BE2C (cell line): ENCODE measurements at regions not wholly inside any gene's neighbourhood (a gene's known extent, or its start where the extent isn't known, plus 50 kb on each side); places are given as distances from the start of the nearest gene placed in this dataset.

Source experiments
- DNase-seq: peaks from one replicate; pipeline ENCODE4 v3.0.0-alpha.2; 2020
- H3K27me3 ChIP-seq: fragments of 250-450 bp; sonication (Bioruptor Pico); 2 replicates; pipeline ENCODE4 v1.5.1; 2020; ENCODE audit warnings: mild to moderate bottlenecking
- H3K36me3 ChIP-seq: fragments of 250-450 bp; sonication (Bioruptor Pico); 2 replicates; pipeline ENCODE4 v1.5.1; 2020; ENCODE audit warnings: mild to moderate bottlenecking
- H3K4me1 ChIP-seq: fragments of 250-450 bp; sonication (Bioruptor Pico); 2 replicates; pipeline ENCODE4 v1.5.1; 2020
- H3K4me3 ChIP-seq: 2 replicates; pipeline ENCODE4 v1.5.1; 2011; ENCODE audit warnings: low read depth, low read length
- H3K9me3 ChIP-seq: fragments of 250-450 bp; sonication (Bioruptor Pico); 2 replicates; pipeline ENCODE4 v1.5.1; 2020
- TF ChIP-seq, protein P1 (sequence below): IDR thresholded peaks from 2 replicates; pipeline ENCODE4 v1.5.1; 2012; ENCODE audit warnings: mild to moderate bottlenecking, low read depth, low read length

DNA sequence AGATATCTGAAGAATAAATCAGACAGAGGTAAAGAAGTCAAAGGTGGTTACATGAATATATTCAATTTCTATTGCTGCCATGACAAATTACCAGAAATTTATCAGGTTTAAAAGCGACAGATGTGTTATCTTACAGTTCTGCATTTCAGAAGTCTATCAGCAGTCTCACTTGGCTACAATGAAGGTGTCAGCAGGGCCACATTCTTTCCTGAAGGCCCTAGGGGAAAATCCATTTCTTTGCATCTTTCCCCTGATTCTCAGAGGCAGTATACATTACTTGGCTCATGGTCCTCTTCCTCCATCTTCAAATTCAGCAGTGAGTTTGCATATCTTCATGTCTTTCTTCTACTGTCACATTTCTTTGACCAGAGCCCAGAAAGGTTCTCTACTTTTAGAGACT lies 145.8 kb upstream of the GULP1 start:
- no peaks in the 10 kb centered on the region for H3K36me3 ChIP-seq
- H3K9me3 ChIP-seq: no peaks in the 10 kb centered on the region
- no peak overlapping the region for H3K4me3 ChIP-seq
- no peaks in the 10 kb centered on the region for H3K27me3 ChIP-seq
- no peaks in the 10 kb centered on the region for H3K4me1 ChIP-seq
- no peak for DNase-seq
- TF ChIP-seq, protein P1, sequence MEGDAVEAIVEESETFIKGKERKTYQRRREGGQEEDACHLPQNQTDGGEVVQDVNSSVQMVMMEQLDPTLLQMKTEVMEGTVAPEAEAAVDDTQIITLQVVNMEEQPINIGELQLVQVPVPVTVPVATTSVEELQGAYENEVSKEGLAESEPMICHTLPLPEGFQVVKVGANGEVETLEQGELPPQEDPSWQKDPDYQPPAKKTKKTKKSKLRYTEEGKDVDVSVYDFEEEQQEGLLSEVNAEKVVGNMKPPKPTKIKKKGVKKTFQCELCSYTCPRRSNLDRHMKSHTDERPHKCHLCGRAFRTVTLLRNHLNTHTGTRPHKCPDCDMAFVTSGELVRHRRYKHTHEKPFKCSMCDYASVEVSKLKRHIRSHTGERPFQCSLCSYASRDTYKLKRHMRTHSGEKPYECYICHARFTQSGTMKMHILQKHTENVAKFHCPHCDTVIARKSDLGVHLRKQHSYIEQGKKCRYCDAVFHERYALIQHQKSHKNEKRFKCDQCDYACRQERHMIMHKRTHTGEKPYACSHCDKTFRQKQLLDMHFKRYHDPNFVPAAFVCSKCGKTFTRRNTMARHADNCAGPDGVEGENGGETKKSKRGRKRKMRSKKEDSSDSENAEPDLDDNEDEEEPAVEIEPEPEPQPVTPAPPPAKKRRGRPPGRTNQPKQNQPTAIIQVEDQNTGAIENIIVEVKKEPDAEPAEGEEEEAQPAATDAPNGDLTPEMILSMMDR: no peak

DNA sequence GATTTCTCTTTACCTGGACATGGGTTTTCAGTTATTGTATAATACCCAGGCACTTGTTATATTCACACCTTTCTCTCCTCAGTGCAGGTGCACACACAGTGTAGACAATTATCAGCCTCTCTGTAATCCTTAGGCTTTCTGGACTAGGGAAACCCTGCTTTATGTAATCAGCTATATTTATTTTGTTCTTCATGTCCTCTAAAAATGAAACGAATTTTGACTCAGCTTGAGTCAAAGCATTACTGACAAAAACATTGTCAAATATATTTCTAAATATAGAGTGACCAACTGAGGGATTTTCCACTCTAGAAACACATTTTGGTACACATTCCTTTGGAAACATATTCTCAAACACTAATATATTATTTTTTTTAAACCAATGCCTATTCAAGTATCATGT lies 144.8 kb upstream of the GULP1 start:
- Histone ChIP-seq H3K9me3 (no peaks in the 10 kb centered on the region), H3K36me3 (no peaks in the 10 kb centered on the region), H3K4me1 (no peaks in the 10 kb centered on the region), H3K4me3 (no peak overlapping the region), H3K27me3 (no peaks in the 10 kb centered on the region)
- no peak for DNase-seq
- TF ChIP-seq, protein P1: no peak

DNA sequence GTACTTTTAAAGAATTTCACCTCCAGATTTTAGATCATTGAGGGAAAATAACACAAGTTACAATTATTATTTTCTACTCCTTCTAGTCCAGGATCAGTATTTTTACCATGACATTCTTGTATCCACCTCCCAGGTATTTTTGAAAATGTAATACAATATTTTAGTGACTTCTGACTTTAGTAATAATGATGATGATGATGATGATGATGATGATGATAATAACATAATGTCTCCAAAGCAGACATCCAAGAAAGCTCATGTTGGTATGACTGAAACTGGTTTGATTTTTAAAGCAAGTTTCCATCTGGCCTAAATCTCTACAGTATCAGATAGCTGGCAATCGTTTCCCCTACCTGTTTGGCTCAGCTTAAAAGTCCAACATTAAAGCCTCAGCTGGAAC lies 140.0 kb upstream of the GULP1 start:
- TF ChIP-seq, protein P1: no peak
- no peaks in the 10 kb centered on the region for H3K36me3 ChIP-seq
- no peaks in the 10 kb centered on the region for H3K4me1 ChIP-seq

DNA sequence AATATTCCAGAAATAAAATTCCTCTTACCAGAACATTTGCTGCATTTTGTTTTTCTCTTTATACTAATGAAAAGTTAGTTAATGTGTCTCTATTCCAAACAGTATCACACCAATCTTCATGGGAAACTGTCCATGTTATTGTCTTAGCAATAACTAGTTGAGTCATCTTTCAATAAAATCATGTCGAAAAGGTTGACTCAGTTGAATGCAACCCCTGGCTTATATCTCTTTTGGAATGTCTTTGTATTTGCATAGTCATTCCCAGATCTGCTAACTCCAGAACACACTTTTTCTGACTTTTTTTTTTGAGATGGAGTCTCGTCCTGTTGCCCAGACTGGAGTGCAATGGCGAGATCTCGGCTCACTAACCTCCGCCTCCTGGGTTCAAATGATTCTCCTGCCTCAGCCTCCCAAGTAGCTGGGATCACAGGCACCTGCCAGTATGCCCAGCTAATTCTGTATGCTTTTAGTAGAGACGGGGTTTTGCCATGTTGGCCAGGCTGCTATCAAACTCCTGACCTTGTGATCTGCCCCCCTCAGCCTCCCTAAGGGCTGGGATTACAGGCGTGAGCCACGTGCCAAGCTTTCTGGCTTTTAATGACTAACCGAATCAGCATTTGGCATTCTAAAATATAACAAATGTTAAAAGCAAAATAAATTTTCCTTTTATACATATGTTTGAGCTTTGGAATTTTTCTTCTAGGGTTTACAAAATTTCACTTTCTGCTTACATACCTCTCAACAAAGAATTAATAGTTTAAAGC lies 133.2 kb upstream of the GULP1 start:
- H3K36me3 ChIP-seq: no peaks in the 10 kb centered on the region
- H3K9me3 ChIP-seq: no peaks in the 10 kb centered on the region
- H3K4me1 ChIP-seq: no peaks in the 10 kb centered on the region
- DNase-seq: no peak
- TF ChIP-seq, protein P1: no peak
- H3K27me3 ChIP-seq: no peaks in the 10 kb centered on the region
- no peak overlapping the region for H3K4me3 ChIP-seq

More for the DNA sequence above, 140.0 kb upstream of the GULP1 start:
- no peak overlapping the region for H3K4me3 ChIP-seq
- H3K9me3 ChIP-seq: no peaks in the 10 kb centered on the region
- no peak for DNase-seq
- no peaks in the 10 kb centered on the region for H3K27me3 ChIP-seq

DNA sequence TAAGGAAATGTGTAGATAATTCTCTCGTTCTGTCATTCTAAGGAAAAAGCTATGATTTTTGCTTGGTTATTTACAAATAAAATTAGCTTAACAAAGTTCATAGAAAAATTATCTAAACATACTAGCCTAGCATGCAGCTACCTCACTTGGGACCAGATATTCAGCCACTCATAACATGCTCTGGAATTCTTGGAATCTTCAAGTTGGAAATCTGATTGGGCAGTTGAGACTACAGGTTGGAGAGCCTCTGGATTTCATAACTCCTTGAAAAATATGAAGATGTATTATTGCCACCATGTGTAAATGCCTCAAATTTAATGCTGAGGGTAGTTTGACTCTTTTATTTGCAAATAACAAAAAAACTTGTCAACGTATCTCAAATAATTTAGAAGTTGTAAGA lies 132.2 kb upstream of the GULP1 start:
- no peaks in the 10 kb centered on the region for H3K4me1 ChIP-seq
- H3K4me3 ChIP-seq: no peak overlapping the region
- no peaks in the 10 kb centered on the region for H3K27me3 ChIP-seq
- no peaks in the 10 kb centered on the region for H3K36me3 ChIP-seq
- H3K9me3 ChIP-seq: no peaks in the 10 kb centered on the region
- TF ChIP-seq, protein P1: no peak
- no peak for DNase-seq

DNA sequence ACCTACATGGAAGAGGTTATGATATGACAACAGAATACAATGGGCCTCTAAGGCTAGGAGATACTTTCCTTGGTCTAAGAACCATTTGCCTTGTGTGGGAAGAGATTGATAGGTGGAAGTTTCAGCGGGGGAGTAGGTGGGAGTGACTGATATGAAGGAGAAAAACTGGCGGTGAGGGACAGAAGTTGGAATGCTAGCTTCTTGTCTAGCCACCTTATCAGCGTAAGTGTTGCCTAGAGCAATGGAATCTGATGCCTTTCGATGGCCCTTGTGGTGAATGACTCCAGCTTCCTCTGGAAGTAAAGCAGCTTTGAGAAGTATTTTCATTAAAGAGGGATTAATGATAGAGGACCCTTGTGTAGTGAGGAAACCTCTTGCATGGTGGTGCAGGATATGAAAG lies 121.3 kb upstream of the GULP1 start:
- no peaks in the 10 kb centered on the region for H3K9me3 ChIP-seq
- DNase-seq: no peak
- H3K36me3 ChIP-seq: no peaks in the 10 kb centered on the region
- H3K27me3 ChIP-seq: no peaks in the 10 kb centered on the region
- no peak overlapping the region for H3K4me3 ChIP-seq
- TF ChIP-seq, protein P1: no peak
- no peaks in the 10 kb centered on the region; the same call in 1 of the 2 replicates for H3K4me1 ChIP-seq
